Ramos (cell line): ENCODE measurements at regions not wholly inside any gene's neighbourhood (a gene's known extent, or its start where the extent isn't known, plus 50 kb on each side); places are given as distances from the start of the nearest gene placed in this dataset.
"Not testable (repeated sequence)": the region's sequence is repeated elsewhere in the genome, so short reads cannot be mapped to it uniquely, and the experiment has no call there.

Source experiments
- in situ Hi-C: fragments of 300-500 bp; cut with MboI; formaldehyde crosslinking; loops from one replicate; pipeline ENCODE4 v1.14.3; 2022; ENCODE audit warnings: low sequenced_read_pairs; ENCODE audit not compliant: unreplicated experiment

- in situ Hi-C loops, result no loop called here
Measured at GRCh38 chr7:112587504-112587903, 106.7 kb downstream of the LSMEM1 start.

- in situ Hi-C loops, result not testable (repeated sequence)
Measured at GRCh38 chr7:112592565-112593263, 111.9 kb downstream of the LSMEM1 start.

GRCh38 chr7:112594397-112594796 lies 113.6 kb downstream of the LSMEM1 start:
- in situ Hi-C loops, result no loop called here

- in situ Hi-C loops, result no loop called here
Measured at GRCh38 chr7:112596260-112596659, 115.5 kb downstream of the LSMEM1 start.

- in situ Hi-C loops, result no loop called here
Measured at GRCh38 chr7:112596981-112597380, 116.2 kb downstream of the LSMEM1 start.

GRCh38 chr7:112603673-112604072 lies 122.9 kb downstream of the LSMEM1 start:
- in situ Hi-C loops, result no loop called here

- in situ Hi-C loops, result no loop called here
Measured at GRCh38 chr7:112610636-112611035, 129.8 kb downstream of the LSMEM1 start.

GRCh38 chr7:112615701-112616100 lies 134.9 kb downstream of the LSMEM1 start:
- in situ Hi-C loops, result no loop called here

GRCh38 chr7:112616295-112616694 lies 135.5 kb downstream of the LSMEM1 start:
- in situ Hi-C loops, result no loop called here

GRCh38 chr7:112619343-112619742 lies 138.6 kb downstream of the LSMEM1 start:
- in situ Hi-C loops, result no loop called here

- in situ Hi-C loops, result no loop called here
Measured at GRCh38 chr7:112622159-112622715, 141.4 kb downstream of the LSMEM1 start.

- in situ Hi-C loops, result no loop called here
Measured at GRCh38 chr7:112624416-112624815, 143.6 kb downstream of the LSMEM1 start.

- in situ Hi-C loops, result no loop called here
Measured at GRCh38 chr7:112630565-112630964, 149.8 kb downstream of the LSMEM1 start.

- in situ Hi-C loops, result no loop called here
Measured at GRCh38 chr7:112634107-112634506, 153.3 kb downstream of the LSMEM1 start.

- in situ Hi-C loops, result no loop called here
Measured at GRCh38 chr7:112635742-112636141, 154.5 kb downstream of the TMEM168 start.

- in situ Hi-C loops, result no loop called here
Measured at GRCh38 chr7:112638675-112639400, 151.4 kb downstream of the TMEM168 start.

GRCh38 chr7:112640685-112641084 lies 149.5 kb downstream of the TMEM168 start:
- in situ Hi-C loops, result no loop called here

- in situ Hi-C loops, result no loop called here
Measured at GRCh38 chr7:112646783-112647182, 143.4 kb downstream of the TMEM168 start.

GRCh38 chr7:112648781-112649180 lies 141.4 kb downstream of the TMEM168 start:
- in situ Hi-C loops, result no loop called here

- in situ Hi-C loops, result no loop called here
Measured at GRCh38 chr7:112649560-112649959, 140.6 kb downstream of the TMEM168 start.
